Epithelial cell of prostate (primary cell): ENCODE measurements at regions not wholly inside any gene's neighbourhood (a gene's known extent, or its start where the extent isn't known, plus 50 kb on each side); places are given as distances from the start of the nearest gene placed in this dataset.

Experiments used
- DNase-seq: peaks from one replicate; pipeline ENCODE4 v3.0.0-alpha.2; 2011; ENCODE audit warnings: low read depth, low spot score
- H3K27ac ChIP-seq: fragments of 450-650 bp; 2 replicates; pipeline ENCODE4 v1.5.1; 2017; ENCODE audit warnings: mild to moderate bottlenecking

DNA sequence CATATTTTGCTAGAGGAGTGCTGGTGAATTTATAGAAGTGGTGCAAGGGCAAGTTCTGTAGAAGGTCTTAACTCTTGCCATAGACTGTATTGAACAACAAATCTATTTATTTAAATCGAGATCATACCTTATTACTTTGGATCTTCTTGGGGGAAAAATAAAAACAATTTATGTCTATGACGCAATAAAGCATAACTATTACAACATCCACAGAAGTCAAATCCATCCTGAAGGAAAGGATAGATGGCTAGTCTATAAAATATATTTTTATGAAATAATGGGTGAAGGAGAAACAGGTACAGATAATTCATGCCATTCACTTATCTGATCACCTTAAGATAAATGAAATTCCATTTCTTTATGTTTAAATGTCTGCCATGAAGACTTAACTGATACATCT is 1168.8 kb upstream of the AGA start:
- DNase-seq, result no peak
- no peak overlapping the region for H3K27ac ChIP-seq

DNA sequence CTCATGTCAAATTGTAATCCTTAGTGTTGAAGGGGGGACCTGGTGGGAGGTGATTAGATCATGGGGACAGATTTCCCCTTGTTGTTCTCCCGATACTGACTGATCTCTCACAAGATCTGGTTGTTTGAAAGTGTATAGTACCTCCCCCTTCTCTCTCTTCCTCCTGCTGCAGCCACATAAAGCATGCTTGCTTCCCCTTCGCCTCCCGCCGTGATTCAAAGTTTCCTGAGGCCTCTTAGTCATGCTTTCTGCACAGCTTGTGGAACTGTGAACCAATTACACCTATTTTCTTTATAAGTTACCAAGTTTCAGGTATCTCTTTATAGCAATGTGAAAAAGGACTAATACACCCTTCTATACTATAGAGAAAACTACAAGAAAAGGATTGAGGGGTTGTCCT is 1170.5 kb upstream of the AGA start:
- H3K27ac ChIP-seq, result no peak overlapping the region
- no peak for DNase-seq

DNA sequence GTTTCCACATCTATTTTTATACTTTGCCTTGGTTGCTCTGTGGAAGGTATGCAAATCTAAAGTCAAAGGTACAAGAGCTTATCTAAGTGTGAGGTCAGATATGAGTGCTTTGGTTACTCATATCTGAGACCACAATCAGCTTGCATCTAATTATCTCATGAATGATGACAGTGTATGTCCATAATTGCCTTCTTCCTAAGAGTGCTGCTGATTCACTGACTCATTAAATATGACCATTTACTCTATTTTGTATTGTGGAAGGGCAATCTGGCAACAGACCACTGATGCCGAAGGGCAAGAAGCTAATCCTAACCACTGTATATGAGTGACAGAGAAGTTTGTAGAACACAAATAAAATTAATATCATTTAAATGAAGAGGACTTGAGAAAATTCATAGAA is 1190.2 kb upstream of the AGA start:
- no peak overlapping the region for H3K27ac ChIP-seq
- no peak for DNase-seq

DNA sequence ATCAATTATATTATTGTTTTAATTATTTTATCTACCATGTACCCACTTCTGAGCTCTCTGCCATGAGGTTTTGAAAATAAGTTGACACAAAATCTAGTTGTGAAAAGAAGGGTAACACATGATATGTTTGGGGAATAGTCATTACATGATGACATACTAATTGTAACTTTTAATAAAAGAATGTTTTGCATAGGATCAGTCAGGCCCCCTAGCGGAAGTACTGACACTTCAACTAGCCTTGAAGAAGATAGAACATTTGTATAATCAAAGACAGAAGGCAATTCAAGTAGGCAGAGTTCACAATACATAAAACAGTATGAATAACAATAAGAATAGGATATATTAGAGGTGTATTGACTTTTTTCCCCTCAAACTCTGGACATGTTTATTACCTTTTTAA is 1191.0 kb upstream of the AGA start:
- no peak overlapping the region for H3K27ac ChIP-seq
- DNase-seq, result no peak

DNA sequence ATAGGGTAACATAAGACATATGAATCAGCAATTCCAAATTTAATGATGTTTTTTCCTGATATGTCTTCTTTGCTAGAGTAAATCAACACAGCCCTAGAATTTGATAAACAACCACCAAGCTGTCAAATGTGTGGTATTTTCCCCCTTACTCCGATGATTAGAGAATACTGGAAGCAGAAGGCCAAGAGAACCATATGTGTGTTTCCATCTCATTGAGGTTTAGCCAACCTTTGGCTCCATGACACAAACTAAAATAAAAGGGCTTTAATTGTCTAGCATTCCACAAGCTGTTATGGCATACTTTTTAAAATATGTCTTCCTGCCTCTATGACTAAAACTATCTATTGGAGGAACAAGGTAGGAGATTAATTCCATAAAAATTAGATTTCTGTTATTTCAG is 1222.4 kb upstream of the AGA start:
- no peak overlapping the region for H3K27ac ChIP-seq
- no peak for DNase-seq

DNA sequence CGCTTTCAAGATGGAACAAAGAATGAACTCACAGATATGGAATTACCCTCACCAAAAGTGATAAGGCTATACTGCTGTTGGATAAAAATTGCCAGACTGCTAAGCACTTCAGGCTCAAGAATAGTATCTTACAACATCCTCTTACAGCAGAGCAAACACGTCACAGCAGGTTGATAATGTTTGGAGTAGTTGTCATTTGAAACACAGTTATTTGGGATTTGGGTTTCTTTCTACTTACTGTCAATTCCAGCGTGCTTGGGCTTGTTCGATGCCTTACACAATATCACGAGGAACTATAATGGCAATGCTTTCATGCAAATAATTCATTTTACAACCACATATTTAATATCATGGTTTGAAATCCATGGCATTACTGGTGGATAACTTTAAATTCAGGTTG is 1223.7 kb upstream of the AGA start:
- H3K27ac ChIP-seq, result no peak overlapping the region
- no peak for DNase-seq

DNA sequence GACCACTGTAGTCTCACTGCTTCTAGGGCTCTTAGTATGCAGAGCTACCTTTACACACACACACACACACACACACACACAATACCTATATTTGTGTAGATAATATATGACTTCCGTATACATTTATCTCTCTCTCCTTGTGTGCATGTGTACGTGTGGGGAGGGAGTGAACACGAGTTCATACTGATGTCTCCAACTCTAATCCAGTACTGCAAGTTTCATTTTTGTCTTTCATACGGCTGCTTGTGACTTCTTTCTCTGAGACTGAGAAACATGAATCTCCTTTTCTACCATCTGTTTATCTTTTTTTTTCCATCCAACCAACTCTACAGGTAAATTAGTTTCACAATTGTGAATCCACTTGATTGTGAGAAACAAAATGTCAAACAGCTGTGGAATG is 1229.5 kb upstream of the AGA start:
- no peak for DNase-seq
- no peak overlapping the region for H3K27ac ChIP-seq

GRCh38 chr4:178672512-178672911 is 1230.3 kb upstream of the AGA start:
- DNase-seq, result no peak
- no peak overlapping the region for H3K27ac ChIP-seq

GRCh38 chr4:178681871-178682270 is 1239.6 kb upstream of the AGA start:
- H3K27ac ChIP-seq, result no peak overlapping the region
- DNase-seq, result no peak

DNA sequence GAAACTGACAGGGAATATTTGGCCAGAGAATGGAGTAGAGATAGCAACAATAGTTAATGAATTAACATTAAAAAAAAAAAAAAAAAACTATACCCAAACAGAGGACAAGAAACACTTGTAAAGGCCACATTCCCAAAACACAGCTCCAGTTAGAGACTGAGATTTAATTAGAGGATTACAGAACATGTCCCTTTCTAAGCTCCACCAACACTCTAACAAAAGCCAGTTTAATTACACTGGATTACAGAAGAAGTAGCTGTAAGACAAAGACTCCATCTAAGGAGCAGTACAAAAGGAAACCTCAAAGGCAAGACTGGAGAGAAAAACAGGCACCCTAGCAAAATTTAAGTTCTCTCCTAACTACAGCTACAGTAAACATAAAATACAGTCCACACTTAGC is 1247.7 kb upstream of the AGA start:
- no peak overlapping the region for H3K27ac ChIP-seq
- no peak for DNase-seq

GRCh38 chr4:178693816-178694215 is 1251.6 kb upstream of the AGA start:
- H3K27ac ChIP-seq, result no peak overlapping the region
- DNase-seq, result no peak

- no peak overlapping the region for H3K27ac ChIP-seq
- no peak for DNase-seq
These were observed 1254.3 kb upstream of the AGA start for GRCh38 chr4:178696515-178696914.

GRCh38 chr4:178712486-178712885 is 1270.2 kb upstream of the AGA start:
- H3K27ac ChIP-seq, result no peak overlapping the region
- no peak for DNase-seq

GRCh38 chr4:178738026-178738425 is 1295.8 kb upstream of the AGA start:
- no peak overlapping the region for H3K27ac ChIP-seq
- no peak for DNase-seq

DNA sequence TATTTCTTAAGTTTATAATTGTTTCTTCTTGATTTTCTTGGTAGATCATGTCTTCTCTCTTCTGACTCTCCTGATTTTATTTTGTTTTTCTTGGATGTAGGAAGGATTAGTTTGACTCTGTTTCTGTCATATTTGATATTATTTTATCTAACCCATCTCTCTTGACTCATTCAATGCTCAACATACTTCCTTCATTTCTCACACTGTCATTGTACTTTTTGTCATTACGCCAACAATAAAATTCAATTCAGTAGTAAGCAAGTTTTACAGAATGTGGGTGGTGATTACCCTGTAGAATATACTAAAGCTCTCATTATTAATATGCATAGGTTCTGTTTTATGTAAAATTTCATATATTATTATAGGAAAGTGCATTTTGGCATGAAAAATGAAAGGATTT is 1303.0 kb upstream of the AGA start:
- no peak overlapping the region for H3K27ac ChIP-seq
- no peak for DNase-seq

DNA sequence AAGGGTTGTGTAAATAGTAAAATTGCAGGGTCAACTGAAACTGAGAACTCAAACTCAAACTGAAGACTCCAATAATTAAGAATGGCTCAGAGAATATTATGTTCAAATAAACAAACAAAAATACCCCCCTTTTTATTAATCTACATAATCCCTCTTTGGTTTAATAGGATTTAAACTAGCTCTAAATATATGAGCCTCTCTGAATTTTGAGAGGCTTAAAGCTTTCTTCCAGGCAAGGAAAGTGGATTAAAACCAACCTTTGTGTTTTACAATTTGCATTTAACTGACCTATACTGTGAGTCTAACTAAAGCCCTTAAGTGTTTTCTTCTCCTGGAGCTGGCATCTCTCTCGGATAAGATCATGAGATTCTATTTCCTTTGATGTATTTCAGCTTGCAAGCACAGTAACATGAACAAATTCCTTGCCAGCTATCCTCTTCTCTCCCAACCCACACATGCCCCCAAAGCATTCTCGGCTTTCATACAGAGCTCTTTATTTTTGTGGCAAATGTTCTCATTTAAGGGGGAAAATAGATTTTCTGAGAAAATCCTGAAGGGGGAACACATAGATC is 1310.8 kb upstream of the AGA start:
- DNase-seq, result no peak
- H3K27ac ChIP-seq, result no peak overlapping the region

DNA sequence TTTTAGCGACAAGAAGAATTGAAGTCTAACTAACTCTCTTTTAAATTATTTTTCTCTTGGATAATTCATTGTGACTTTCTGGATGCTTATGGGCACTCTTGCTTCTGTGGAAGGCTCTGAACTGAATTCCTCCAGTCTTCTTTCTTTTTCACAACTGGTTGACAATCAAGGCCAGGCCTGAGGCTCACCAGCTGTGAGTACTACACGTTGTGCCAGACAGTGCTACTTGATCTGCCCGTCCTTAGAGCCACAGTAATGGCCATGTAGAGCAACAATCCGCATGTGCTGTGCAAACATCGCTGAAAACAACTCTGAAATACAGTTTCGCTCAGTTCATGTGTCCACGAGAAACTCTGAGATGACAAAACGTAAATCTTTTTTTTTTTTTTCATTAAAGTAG is 1336.3 kb upstream of the AGA start:
- no peak for DNase-seq
- no peak overlapping the region for H3K27ac ChIP-seq

GRCh38 chr4:178781779-178782178 is 1339.5 kb upstream of the AGA start:
- no peak overlapping the region for H3K27ac ChIP-seq
- no peak for DNase-seq

- H3K27ac ChIP-seq, result no peak overlapping the region
- DNase-seq, result no peak
These were observed 1342.3 kb upstream of the AGA start for GRCh38 chr4:178784491-178784890.

GRCh38 chr4:178789279-178789678 is 1347.0 kb upstream of the AGA start:
- DNase-seq, result no peak
- no peak overlapping the region for H3K27ac ChIP-seq

- no peak for DNase-seq
- no peak overlapping the region for H3K27ac ChIP-seq
These were observed 1357.0 kb upstream of the AGA start for GRCh38 chr4:178799204-178799603.

GRCh38 chr4:178808106-178808505 is 1365.9 kb upstream of the AGA start:
- H3K27ac ChIP-seq, result no peak overlapping the region
- no peak for DNase-seq

DNA sequence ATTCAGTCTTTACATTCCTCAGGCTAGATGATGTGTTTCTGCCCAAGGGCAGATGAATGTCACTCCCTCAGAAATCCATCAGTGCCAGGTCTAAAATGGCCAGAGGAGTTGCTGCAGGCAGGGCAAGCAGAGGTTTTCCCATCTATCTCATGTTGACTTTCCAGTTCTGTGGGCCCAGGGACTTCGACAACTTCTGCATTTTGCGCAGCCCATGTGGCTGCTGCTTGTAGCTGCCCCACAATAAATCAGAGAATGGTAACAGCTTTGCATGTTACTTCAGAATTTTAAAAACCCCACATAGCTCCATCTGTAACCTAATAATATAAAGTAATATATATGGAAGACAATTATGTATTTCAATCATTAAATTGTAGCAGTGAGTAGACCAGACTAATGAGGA is 1367.7 kb upstream of the AGA start:
- no peak overlapping the region for H3K27ac ChIP-seq
- DNase-seq, result no peak
